HG03097 (cell line): ENCODE measurements at regions not wholly inside any gene's neighbourhood (a gene's known extent, or its start where the extent isn't known, plus 50 kb on each side); places are given as distances from the start of the nearest gene placed in this dataset.

Source experiments
- ATAC-seq: cut with Tn5 transposase; IDR thresholded peaks from one replicate; pipeline ENCODE4 v1.9.1; 2021; ENCODE audit not compliant: unreplicated experiment, low FRiP score

DNA sequence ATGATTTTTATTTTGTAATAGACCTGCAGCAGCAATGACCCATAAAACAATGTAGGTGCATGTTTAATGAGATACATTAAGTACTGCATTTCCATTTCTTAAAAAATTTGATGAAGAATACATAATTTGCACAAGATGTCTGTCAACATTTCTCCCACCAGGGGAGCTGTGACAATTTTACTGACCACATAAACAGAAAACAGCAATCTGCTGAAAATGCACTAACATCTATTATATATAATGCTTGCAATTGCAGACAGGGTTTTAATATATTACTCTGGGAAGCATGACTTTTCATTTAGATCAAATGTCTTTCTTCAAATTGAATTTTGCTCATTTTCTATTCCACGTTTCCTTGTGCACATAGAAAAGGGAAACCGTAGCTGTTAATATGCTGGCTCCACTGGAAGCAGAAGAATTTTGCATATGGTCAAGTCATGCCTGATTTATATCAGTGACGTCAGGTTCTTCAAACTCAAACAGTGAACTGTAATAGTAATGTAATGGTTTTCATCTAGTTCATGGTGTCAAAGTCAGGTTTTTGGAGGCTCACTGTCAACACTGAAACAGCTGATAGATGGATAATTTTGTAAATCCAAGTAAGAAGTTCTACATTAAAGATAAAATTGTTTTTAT lies 79.8 kb upstream of the IGF1R start:
- no peak for ATAC-seq

DNA sequence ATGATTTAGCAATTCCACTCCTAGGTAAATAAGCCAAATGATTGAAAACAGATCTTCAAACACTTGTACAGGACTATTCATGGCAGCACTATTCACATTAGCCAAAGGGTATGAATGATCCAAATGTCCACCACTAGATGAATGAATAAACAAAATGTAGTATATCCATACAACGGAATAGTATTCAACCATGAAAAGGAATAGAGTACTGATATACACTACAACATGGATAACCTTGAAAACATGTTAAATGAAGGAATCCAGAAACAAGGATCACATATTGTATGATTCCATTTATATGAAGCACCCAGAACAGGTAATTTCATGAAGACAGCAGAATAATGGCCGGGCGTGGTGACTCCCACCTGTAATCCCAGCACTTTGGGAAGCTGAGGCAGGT lies 78.2 kb upstream of the IGF1R start:
- ATAC-seq, result no peak

DNA sequence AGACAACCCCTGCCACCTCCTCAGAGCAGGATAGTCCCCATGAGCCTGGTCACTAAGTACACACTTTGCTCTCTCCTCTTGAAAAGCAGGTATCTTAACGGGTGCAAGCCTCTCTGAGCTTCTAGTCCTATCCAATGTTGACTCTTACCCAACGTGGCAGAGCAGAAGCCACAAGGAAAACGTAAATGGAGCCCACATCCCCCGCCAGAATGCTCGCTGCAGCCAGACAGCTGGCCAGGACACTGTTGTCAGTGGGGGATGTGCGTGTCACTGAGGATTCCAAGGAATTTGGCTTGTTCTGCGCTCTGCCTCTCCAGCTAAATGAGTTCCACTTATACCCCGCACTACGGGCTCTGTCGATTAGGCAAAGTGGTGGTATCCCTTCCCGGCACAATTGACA lies 67.8 kb upstream of the IGF1R start:
- no peak for ATAC-seq

DNA sequence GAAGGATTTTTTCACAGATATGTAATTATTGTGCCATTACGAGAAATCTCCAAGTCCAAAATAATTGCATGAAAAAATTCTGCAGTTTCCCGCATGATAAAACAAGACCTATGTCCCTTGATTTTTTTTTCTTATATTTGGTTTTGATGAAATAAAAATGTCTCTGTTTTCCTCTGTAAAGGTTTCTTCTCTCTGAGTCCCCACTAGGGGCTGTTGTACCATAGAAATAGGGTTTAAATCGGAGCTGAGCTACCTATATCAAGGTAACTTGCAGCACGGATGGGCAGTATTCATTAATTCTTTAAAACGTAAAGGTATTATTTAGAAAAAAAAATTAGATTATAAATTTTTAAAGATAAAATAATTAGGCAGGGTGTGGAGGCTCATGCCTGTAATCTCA lies 66.6 kb upstream of the IGF1R start:
- no peak for ATAC-seq

DNA sequence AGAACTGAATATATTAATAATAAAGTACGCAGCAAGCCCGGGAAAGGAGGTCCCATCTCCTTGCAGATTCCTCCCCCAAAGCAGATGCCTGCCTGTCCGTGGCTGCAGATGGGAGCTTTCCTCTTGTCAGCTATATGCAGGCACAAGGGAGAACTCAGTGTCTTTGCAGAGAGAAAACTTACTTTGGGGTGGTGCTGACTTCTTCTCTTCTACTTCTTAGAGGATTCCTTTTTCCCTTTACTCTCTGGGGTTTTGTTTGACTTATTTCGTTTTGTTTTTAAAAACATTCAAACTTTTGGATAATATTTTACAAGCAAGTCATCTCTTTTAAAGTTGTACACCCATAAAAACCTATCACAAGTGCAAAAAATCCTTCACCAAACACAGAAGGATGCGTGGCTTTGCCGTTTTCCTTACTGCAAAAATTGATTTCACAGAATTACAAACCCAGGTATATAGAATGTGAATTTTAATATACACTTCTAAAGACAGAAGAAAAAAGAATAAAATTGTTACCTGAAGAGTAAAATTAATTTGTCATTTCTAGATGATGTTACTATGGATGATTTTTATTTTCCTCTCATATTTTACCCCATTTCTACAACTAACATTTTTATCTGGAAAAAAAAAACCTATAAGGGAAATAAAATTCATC lies 65.3 kb upstream of the IGF1R start:
- ATAC-seq, result no peak

DNA sequence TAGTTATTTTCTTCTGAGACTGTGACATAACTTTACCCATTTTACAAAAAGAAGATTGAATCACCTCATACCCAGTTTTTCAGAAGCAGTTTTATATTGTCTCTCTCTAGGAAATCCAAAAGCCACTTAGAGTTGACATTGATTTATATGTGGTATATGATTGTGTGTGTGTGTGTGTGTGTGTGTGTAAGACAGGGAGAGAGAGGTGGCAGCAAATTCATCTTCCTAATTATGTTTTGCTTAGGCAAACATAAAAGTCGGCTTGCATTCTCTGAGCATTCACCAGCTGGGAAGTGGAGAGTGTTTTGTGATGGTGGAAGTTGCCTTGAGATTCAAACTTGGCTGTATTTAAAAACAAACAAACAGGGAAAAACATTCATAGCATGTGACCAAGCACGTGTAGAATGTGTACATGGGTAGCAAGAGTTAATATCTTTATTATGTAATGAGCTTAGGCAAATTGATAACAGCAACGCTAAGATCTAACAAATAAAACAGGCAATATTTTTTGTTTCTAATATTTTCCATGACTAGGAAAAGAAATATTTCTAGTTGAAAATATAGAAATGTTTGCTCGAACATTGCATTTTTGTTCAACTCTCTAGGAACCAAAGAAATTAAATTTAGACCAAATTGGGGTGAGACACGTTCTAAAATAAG lies 64.4 kb upstream of the IGF1R start:
- no peak for ATAC-seq

DNA sequence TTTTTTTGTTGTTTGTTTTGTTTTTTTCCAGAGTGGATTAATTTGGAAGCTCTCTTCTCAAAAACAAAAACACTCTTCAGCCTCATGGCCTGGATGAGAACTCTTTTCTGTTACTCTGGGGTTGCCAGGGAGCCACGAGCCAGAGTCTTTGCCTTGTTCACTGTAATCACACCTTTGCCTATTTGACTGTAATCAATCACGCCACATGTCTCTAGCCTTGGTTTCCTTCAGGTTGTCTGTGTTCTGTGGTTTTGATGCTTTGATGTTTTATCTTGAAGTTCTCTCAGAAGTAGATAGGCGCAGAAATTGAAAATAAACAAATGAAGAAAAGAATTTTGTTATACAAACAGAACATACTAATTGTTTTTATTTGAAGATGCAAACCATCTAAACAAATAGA lies 62.3 kb upstream of the IGF1R start:
- no peak for ATAC-seq

DNA sequence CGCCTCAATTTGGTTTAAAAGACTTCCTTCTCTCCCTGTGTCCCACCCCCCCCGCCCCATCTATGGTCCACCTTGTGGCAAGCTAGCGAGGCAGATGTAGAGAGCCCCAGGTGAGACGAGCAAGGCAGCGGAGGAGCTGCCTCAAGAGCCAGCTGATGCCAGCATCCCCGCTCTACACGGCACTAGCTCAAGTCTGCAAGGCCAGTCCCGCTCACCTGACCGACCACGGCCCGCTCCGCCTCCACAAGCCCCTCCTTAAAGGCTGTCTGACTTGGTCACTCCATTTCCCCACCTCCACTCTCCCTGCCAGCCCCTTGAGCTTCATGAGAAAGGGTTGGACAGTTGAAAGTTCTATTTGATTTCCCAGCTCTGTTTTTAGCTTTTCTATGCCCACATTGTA lies 56.2 kb upstream of the IGF1R start:
- no peak for ATAC-seq

DNA sequence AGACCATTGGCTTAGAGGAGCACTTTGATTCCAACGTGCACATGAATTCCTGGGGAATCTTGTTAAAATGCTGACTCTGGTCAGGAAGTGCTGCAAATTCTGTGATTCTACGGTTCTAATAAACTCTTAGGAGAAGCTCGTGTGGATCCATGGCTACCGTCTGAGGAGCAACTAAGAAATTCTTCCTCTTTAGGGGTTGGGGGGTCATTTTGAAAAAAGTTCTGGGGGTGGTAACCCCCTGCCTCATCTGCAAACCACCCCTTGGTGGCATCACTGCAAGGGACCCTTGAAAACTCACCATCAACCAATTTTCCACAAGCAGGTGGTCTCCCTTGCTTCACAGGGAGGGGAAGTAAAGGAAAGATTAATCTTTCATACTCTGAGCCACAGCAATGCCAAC lies 52.2 kb upstream of the IGF1R start:
- no peak for ATAC-seq

DNA sequence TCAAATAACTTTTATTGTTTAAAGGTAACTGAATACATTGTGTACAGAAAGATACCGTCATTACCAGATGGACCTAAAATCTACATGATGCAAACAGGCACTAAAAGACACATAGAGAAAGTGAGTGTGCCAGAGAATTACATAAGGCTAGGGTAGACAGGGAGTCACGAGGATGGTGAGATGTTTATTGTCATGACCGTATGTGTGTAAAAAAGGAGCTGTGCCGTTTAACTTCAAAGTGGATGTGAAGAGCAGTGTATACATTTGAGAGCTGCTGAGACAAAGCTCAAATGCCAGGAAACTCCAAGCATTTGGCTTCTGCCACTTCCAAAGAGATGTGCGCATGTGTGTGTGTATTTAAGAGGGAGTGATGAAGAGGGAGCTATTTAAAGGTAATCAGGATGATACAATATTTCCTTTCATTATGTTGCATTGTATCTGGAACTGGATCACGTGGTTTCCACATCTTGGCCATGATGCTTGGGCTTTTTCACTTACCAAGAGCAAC lies 51.4 kb upstream of the IGF1R start:
- no peak for ATAC-seq

DNA sequence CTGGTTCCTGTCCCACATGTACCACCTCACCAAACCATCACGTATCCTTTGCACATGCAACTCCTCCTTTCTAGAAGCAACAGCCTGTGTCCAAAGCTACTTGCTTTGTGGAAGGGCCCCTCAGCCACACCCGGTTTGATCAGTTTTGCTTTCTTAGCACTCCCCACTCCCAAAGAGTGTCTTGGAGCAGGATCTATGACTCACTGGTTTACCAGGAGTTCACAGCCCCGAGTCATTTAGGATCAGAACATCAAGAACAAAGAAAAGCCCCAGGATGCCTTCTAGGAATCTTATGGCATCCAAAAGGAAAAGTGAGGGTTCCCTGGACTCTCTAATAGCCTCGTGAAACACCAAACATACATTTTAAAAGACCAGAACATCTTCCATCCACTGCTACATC lies 50.7 kb upstream of the IGF1R start:
- ATAC-seq, result no peak
